HG03558 (cell line): ENCODE measurements at regions not wholly inside any gene's neighbourhood (a gene's known extent, or its start where the extent isn't known, plus 50 kb on each side); places are given as distances from the start of the nearest gene placed in this dataset.
"Not testable (repeated sequence)": the region's sequence is repeated elsewhere in the genome, so short reads cannot be mapped to it uniquely, and the experiment has no call there.

Experiments
- ATAC-seq: cut with Tn5 transposase; IDR thresholded peaks from one replicate; pipeline ENCODE4 v1.9.1; 2021; ENCODE audit warnings: moderate number of reproducible peaks; ENCODE audit not compliant: unreplicated experiment; ENCODE audit errors: extremely low read depth

- no peak for ATAC-seq
Observed at GRCh38 chr2:53543083-53543482, 224.5 kb upstream of the CHAC2 start.

GRCh38 chr2:53536583-53537361, 230.8 kb upstream of the CHAC2 start:
- ATAC-seq, result no peak

GRCh38 chr2:53535234-53535840, 232.3 kb upstream of the CHAC2 start:
- no peak for ATAC-seq

GRCh38 chr2:53530126-53530525, 237.5 kb upstream of the CHAC2 start:
- no peak for ATAC-seq

GRCh38 chr2:53527056-53527455, 240.5 kb upstream of the CHAC2 start:
- no peak for ATAC-seq

GRCh38 chr2:53519918-53520841, 247.4 kb upstream of the CHAC2 start:
- ATAC-seq, result no peak

- no peak for ATAC-seq
Observed at GRCh38 chr2:53517406-53517805, 250.2 kb upstream of the CHAC2 start.

GRCh38 chr2:53516650-53517049, 251.0 kb upstream of the CHAC2 start:
- ATAC-seq, result no peak

- no peak for ATAC-seq
Observed at GRCh38 chr2:53515435-53516332, 251.9 kb upstream of the CHAC2 start.

GRCh38 chr2:53513167-53513666, 254.4 kb upstream of the CHAC2 start:
- ATAC-seq, result no peak

GRCh38 chr2:53512071-53512826, 255.4 kb upstream of the CHAC2 start:
- no peak for ATAC-seq

GRCh38 chr2:53511549-53511948, 256.1 kb upstream of the CHAC2 start:
- no peak for ATAC-seq

- no peak for ATAC-seq
Observed at GRCh38 chr2:53510401-53510800, 257.2 kb upstream of the CHAC2 start.

- no peak for ATAC-seq
Observed at GRCh38 chr2:53509831-53510388, 257.7 kb upstream of the CHAC2 start.

GRCh38 chr2:53508667-53509066, 258.9 kb upstream of the CHAC2 start:
- no peak for ATAC-seq

- not testable (repeated sequence) for ATAC-seq
Observed at GRCh38 chr2:53507070-53507469, 260.5 kb upstream of the CHAC2 start.

- no peak for ATAC-seq
Observed at GRCh38 chr2:53505826-53506225, 261.8 kb upstream of the CHAC2 start.

GRCh38 chr2:53504507-53504906, 263.1 kb upstream of the CHAC2 start:
- no peak for ATAC-seq

GRCh38 chr2:53500181-53500580, 267.4 kb upstream of the CHAC2 start:
- no peak for ATAC-seq
